Fibroblast of lung (primary cell): ENCODE measurements at regions not wholly inside any gene's neighbourhood (a gene's known extent, or its start where the extent isn't known, plus 50 kb on each side); places are given as distances from the start of the nearest gene placed in this dataset.

Experiments
- DNase-seq, 2 donors: peaks; one replicate each; pipeline versions ENCODE4 v3.0.0 to v3.0.0-alpha.2; 2010; ENCODE audit warnings: low read depth in 2 of 2
- H2AFZ ChIP-seq: 2 replicates; pipeline ENCODE4 v1.5.1; 2012; ENCODE audit warnings: low read length, control low read depth, inconsistent platforms
- H3K27ac ChIP-seq: 2 replicates; pipeline ENCODE4 v1.5.1; 2011; ENCODE audit warnings: low read length, control low read depth; ENCODE audit not compliant: insufficient read depth
- H3K27me3 ChIP-seq: 2 replicates; pipeline ENCODE4 v1.5.1; 2011; ENCODE audit warnings: mild to moderate bottlenecking, low read length; ENCODE audit not compliant: control insufficient read depth, insufficient read depth
- H3K36me3 ChIP-seq: 2 replicates; pipeline ENCODE4 v1.5.1; 2011; ENCODE audit warnings: low read length; ENCODE audit not compliant: control insufficient read depth, insufficient read depth
- H3K4me1 ChIP-seq: 2 replicates; pipeline ENCODE4 v1.5.1; 2011; ENCODE audit warnings: low read length; ENCODE audit not compliant: control insufficient read depth, insufficient read depth; ENCODE audit errors: extremely low read depth
- H3K4me2 ChIP-seq: 2 replicates; pipeline ENCODE4 v1.5.1; 2011; ENCODE audit warnings: low read length, control low read depth; ENCODE audit not compliant: insufficient read depth; ENCODE audit errors: extremely low read depth
- H3K4me3 ChIP-seq, 4 experiments: fragments of 200-600 bp in 1 of 4; sonication (generic) in 1 of 4; replicated peaks in 1 of 4; 2 replicates each; pipeline ENCODE4 v1.5.1; 2011 to 2016; ENCODE audit warnings: low read length in 4 of 4, low read depth in 3 of 4, mild to moderate bottlenecking in 3 of 4, control low read depth in 2 of 4, inconsistent platforms in 1 of 4, mixed read lengths in 1 of 4; ENCODE audit not compliant: insufficient read depth in 1 of 4; ENCODE audit errors: control extremely low read depth in 1 of 4
- H3K79me2 ChIP-seq: 2 replicates; pipeline ENCODE4 v1.5.1; 2012; ENCODE audit warnings: mild to moderate bottlenecking, low read length, inconsistent platforms; ENCODE audit not compliant: control insufficient read depth, insufficient read depth
- H3K9ac ChIP-seq: 2 replicates; pipeline ENCODE4 v1.5.1; 2011; ENCODE audit warnings: mild to moderate bottlenecking, low read length, control low read depth; ENCODE audit not compliant: insufficient read depth
- H3K9me3 ChIP-seq: 2 replicates; pipeline ENCODE4 v1.5.1; 2012; ENCODE audit warnings: low read depth, low read length; ENCODE audit not compliant: control insufficient read depth, insufficient read depth
- H4K20me1 ChIP-seq: 2 replicates; pipeline ENCODE4 v1.5.1; 2011; ENCODE audit warnings: low read length; ENCODE audit not compliant: control insufficient read depth, insufficient read depth; ENCODE audit errors: extremely low read depth
- EZH2 ChIP-seq: IDR thresholded peaks from 2 replicates; pipeline ENCODE4 v1.5.1; 2012; ENCODE audit warnings: low read length, control low read depth, mild to moderate bottlenecking; ENCODE audit errors: missing control alignments
- TF ChIP-seq, protein P1 (sequence below), 2 donors: IDR thresholded peaks in 1 of 2; conservative IDR thresholded peaks in 1 of 2; 1 replicate in 1 of 2; 2 replicates in 1 of 2; pipeline ENCODE4 v1.5.1; 2011 to 2012; ENCODE audit warnings: low read length in 2 of 2, control low read depth in 1 of 2, inconsistent platforms in 1 of 2, low read depth in 1 of 2, mild to moderate bottlenecking in 1 of 2

DNA sequence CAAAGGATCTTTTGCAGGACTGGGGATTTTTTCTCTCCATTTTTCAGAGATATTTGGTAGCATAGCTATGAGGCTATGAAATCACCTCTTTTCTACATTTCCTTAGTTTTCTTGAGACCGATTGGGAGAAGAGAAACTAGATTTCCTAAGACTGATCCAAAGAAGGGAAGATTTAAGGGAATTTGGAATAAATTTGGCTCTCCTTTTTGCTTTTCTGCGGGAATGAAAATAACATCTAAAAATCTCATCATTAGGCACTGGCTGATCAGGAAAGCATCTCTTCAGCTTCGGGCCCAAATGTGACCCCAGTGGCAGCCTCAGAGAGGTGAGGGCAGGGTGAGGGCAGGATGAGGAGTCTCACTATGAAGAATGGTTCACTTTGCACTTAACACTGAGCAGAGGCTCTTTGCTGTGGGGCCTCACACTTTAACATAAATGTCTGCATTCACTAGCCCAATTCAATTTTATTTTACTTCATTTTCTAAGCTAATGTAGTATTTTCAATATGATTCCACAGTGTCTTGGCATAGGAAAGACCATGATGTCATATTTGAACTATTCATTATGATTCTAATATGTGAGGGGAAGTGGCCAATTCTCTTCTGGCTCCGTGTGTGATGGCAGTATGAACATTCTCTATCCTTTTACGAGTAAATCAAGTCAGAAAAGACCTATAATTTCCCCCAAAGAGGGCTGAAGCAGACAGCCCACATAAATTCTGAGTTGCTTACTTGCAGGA, 193.2 kb downstream of the MEX3B start:
- H4K20me1 ChIP-seq: no peaks in the 10 kb centered on the region
- no peak overlapping the region for H3K4me2 ChIP-seq
- TF ChIP-seq, protein P1, sequence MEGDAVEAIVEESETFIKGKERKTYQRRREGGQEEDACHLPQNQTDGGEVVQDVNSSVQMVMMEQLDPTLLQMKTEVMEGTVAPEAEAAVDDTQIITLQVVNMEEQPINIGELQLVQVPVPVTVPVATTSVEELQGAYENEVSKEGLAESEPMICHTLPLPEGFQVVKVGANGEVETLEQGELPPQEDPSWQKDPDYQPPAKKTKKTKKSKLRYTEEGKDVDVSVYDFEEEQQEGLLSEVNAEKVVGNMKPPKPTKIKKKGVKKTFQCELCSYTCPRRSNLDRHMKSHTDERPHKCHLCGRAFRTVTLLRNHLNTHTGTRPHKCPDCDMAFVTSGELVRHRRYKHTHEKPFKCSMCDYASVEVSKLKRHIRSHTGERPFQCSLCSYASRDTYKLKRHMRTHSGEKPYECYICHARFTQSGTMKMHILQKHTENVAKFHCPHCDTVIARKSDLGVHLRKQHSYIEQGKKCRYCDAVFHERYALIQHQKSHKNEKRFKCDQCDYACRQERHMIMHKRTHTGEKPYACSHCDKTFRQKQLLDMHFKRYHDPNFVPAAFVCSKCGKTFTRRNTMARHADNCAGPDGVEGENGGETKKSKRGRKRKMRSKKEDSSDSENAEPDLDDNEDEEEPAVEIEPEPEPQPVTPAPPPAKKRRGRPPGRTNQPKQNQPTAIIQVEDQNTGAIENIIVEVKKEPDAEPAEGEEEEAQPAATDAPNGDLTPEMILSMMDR (conservative IDR thresholded peaks at IDR 0.05 in 1 of 2, IDR thresholded peaks at IDR 0.05 in 1 of 2; ENCODE audit: low read depth in 1 of 2, low read length in 2 of 2): no peak
- no peak for TF ChIP-seq EZH2
- H3K27ac ChIP-seq: no peak overlapping the region
- no peaks in the 10 kb centered on the region for H3K36me3 ChIP-seq
- H3K4me3 ChIP-seq: no peak overlapping the region
- H2AFZ ChIP-seq: no peak overlapping the region
- H3K4me1 ChIP-seq: no peaks in the 10 kb centered on the region
- H3K27me3 ChIP-seq: no peaks in the 10 kb centered on the region
- H3K9ac ChIP-seq: no peak overlapping the region
- H3K79me2 ChIP-seq: no peaks in the 10 kb centered on the region
- peak in 1 of 2 donors; percentile 3 for DNase-seq
- no peaks in the 10 kb centered on the region for H3K9me3 ChIP-seq

DNA sequence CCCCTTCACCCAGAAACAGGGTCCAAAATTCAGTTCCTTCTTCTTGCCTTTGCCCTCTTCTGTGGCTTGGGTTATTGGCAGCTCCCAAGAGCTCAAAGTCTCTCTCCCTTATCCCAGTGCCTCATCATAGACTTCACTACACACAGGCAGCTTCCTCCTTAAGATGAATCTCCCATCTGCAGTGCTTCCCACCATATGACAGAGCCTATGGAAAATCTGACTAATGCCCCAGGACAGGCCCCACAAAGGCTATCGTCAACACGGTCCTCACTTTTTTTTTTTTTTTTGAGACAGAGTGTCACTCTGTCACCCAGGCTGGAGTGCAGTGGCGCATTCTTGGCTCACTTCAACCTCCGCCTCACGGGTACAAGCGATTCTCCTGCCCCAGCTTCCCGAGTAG, 194.1 kb downstream of the MEX3B start:
- no peak overlapping the region for H3K4me2 ChIP-seq
- H4K20me1 ChIP-seq: no peaks in the 10 kb centered on the region
- no peaks in the 10 kb centered on the region for H3K9me3 ChIP-seq
- no peak overlapping the region for H2AFZ ChIP-seq
- H3K79me2 ChIP-seq: no peaks in the 10 kb centered on the region
- H3K4me1 ChIP-seq: no peaks in the 10 kb centered on the region
- no peak for DNase-seq
- no peak overlapping the region for H3K27ac ChIP-seq
- no peak for TF ChIP-seq EZH2
- TF ChIP-seq, protein P1 (conservative IDR thresholded peaks at IDR 0.05 in 1 of 2, IDR thresholded peaks at IDR 0.05 in 1 of 2; ENCODE audit: low read depth in 1 of 2, low read length in 2 of 2): no peak
- no peak overlapping the region for H3K4me3 ChIP-seq
- no peaks in the 10 kb centered on the region for H3K27me3 ChIP-seq
- H3K9ac ChIP-seq: no peak overlapping the region
- no peaks in the 10 kb centered on the region for H3K36me3 ChIP-seq

DNA sequence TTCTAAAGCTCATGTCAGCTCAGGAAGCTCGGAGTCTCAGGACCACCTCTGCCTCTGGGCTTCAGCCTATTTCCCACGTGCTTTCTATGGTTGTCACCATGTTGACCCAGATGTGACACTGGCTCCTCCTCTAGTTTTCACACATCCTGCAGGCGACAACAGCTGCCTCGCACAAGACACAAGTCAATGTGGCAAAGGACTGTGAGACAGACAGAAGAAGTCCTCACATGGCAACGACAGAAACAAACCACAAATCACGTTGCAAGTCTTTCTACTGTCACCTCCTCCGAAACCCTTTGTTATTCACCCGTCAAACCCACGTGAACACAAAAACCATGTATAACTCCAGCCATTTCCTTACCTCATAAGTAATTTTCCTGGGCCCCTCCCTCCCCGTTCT, 194.5 kb downstream of the MEX3B start:
- Histone ChIP-seq H3K36me3 (no peaks in the 10 kb centered on the region), H3K4me1 (no peaks in the 10 kb centered on the region), H3K4me2 (no peak overlapping the region), H3K79me2 (no peaks in the 10 kb centered on the region), H4K20me1 (no peaks in the 10 kb centered on the region), H3K27ac (no peak overlapping the region), H3K9ac (no peak overlapping the region), H3K27me3 (no peaks in the 10 kb centered on the region), H3K9me3 (no peaks in the 10 kb centered on the region), H3K4me3 (no peak overlapping the region), H2AFZ (no peak overlapping the region)
- TF ChIP-seq, protein P1 (conservative IDR thresholded peaks at IDR 0.05 in 1 of 2, IDR thresholded peaks at IDR 0.05 in 1 of 2; ENCODE audit: low read depth in 1 of 2, low read length in 2 of 2): no peak
- TF ChIP-seq EZH2: no peak
- DNase-seq: no peak
